BLaER1 treated with 17β-estradiol and CSF1 and Interleukin-3, amounts not matched to agents 10 nM and 100 nM (cell line): ENCODE measurements at regions not wholly inside any gene's neighbourhood (a gene's known extent, or its start where the extent isn't known, plus 50 kb on each side); places are given as distances from the start of the nearest gene placed in this dataset.
A peak's percentile ranks its signal among the peaks of the same experiment; 100 is the strongest.

Experiments
- H3K27ac ChIP-seq, 11 experiments: shearing (Covaris generic); formaldehyde crosslinking; 2 replicates each; pipeline ENCODE4 v1.8.1; 2022
- H3K27me3 ChIP-seq, 11 experiments: shearing (Covaris generic); formaldehyde crosslinking; 2 replicates each; pipeline ENCODE4 v1.8.1; 2022
- H3K36me3 ChIP-seq, 11 experiments: shearing (Covaris generic); formaldehyde crosslinking; 2 replicates each; pipeline ENCODE4 v1.8.1; 2022
- H3K4me1 ChIP-seq, 10 experiments: shearing (Covaris generic); formaldehyde crosslinking; 2 replicates each; pipeline ENCODE4 v1.8.1; 2022
- H3K4me2 ChIP-seq, 11 experiments: shearing (Covaris generic); formaldehyde crosslinking; 2 replicates each; pipeline ENCODE4 v1.8.1; 2022
- H3K4me3 ChIP-seq, 10 experiments: shearing (Covaris generic); formaldehyde crosslinking; 2 replicates each; pipeline ENCODE4 v1.8.1; 2022
- H3K9ac ChIP-seq, 11 experiments: shearing (Covaris generic); formaldehyde crosslinking; 2 replicates each; pipeline ENCODE4 v1.8.1; 2022
- H3K9me3 ChIP-seq, 11 experiments: shearing (Covaris generic); formaldehyde crosslinking; replicated peaks in 1 of 11; 2 replicates each; pipeline ENCODE4 v1.8.1; 2022
- H4K20me1 ChIP-seq, 11 experiments: shearing (Covaris generic); formaldehyde crosslinking; 2 replicates each; pipeline ENCODE4 v1.8.1; 2022
- Cebpa-rat ChIP-seq, 11 experiments: shearing (Covaris generic); IDR thresholded peaks; 2 replicates each; pipeline ENCODE4 v1.8.1; 2022

GRCh38 chr2:9123069-9123468 lies 83.5 kb upstream of the ASAP2 start:
- Histone ChIP-seq H3K36me3 (no peaks in the 10 kb centered on the region), H3K4me1 (peaks cover 0 to 12% (median 7%) of the 10 kb centered on the region in 10 experiments; a peak in 13 of 20 replicates), H3K9me3 (peaks cover 11 to 26% (median 17%) of the 10 kb centered on the region in 11 experiments; a peak in 20 of 22 replicates), H3K9ac (no peak overlapping the region), H3K4me3 (no peak overlapping the region), H3K4me2 (peak overlapping the region in 5 of 11 experiments; percentile 12 to 33 (median 16); a peak in 8 of 22 replicates), H4K20me1 (no peaks in the 10 kb centered on the region), H3K27me3 (no peaks in the 10 kb centered on the region), H3K27ac (no peak overlapping the region)
- no peak for TF ChIP-seq Cebpa-rat (IDR thresholded peaks at IDR 0.05)

GRCh38 chr2:9122367-9122766 lies 84.2 kb upstream of the ASAP2 start:
- Histone ChIP-seq H3K27me3 (no peaks in the 10 kb centered on the region), H3K36me3 (no peaks in the 10 kb centered on the region), H3K27ac (no peak overlapping the region), H4K20me1 (no peaks in the 10 kb centered on the region), H3K4me2 (peak overlapping the region in 5 of 11 experiments; percentile 12 to 33 (median 16); a peak in 6 of 22 replicates), H3K9me3 (peaks cover 11 to 25% (median 15%) of the 10 kb centered on the region in 11 experiments; a peak in 20 of 22 replicates), H3K4me3 (no peak overlapping the region), H3K9ac (no peak overlapping the region), H3K4me1 (peaks cover 0 to 12% (median 7%) of the 10 kb centered on the region in 10 experiments; a peak in 13 of 20 replicates)
- no peak for TF ChIP-seq Cebpa-rat (IDR thresholded peaks at IDR 0.05)

GRCh38 chr2:9118383-9118960 lies 88.1 kb upstream of the ASAP2 start:
- Histone ChIP-seq H3K9me3 (peaks cover 0 to 15% (median 0%) of the 10 kb centered on the region in 11 experiments; a peak in 4 of 22 replicates), H3K4me3 (no peak overlapping the region), H3K9ac (no peak overlapping the region), H3K4me2 (peak overlapping the region in 4 of 11 experiments; percentile 13 to 29 (median 17); a peak in 3 of 22 replicates), H3K4me1 (peaks cover 0 to 14% (median 9%) of the 10 kb centered on the region in 10 experiments; a peak in 15 of 20 replicates), H3K27ac (no peak overlapping the region), H3K27me3 (no peaks in the 10 kb centered on the region), H4K20me1 (no peaks in the 10 kb centered on the region), H3K36me3 (no peaks in the 10 kb centered on the region)
- no peak for TF ChIP-seq Cebpa-rat (IDR thresholded peaks at IDR 0.05)

GRCh38 chr2:9115229-9115628 lies 91.4 kb upstream of the ASAP2 start:
- Histone ChIP-seq H3K9ac (no peak overlapping the region), H3K4me3 (no peak overlapping the region), H3K4me2 (no peak overlapping the region), H3K27ac (no peak overlapping the region), H3K4me1 (peaks cover 0 to 25% (median 19%) of the 10 kb centered on the region in 10 experiments; a peak in 17 of 20 replicates), H3K36me3 (no peaks in the 10 kb centered on the region), H3K9me3 (0 out of 22 replicates have a peak, but pooled peaks cover 0 to 7% (median 0%) of the 10 kb centered on the region in 11 experiments), H3K27me3 (no peaks in the 10 kb centered on the region), H4K20me1 (no peaks in the 10 kb centered on the region)
- TF ChIP-seq Cebpa-rat (IDR thresholded peaks at IDR 0.05) = no peak

- H4K20me1 ChIP-seq = no peaks in the 10 kb centered on the region
- no peak overlapping the region for H3K9ac ChIP-seq
- no peaks in the 10 kb centered on the region for H3K27me3 ChIP-seq
- 0 out of 22 replicates have a peak, but pooled peaks cover 0 to 7% (median 0%) of the 10 kb centered on the region in 11 experiments for H3K9me3 ChIP-seq
- no peak overlapping the region for H3K27ac ChIP-seq
- no peak for TF ChIP-seq Cebpa-rat (IDR thresholded peaks at IDR 0.05)
- no peak overlapping the region for H3K4me2 ChIP-seq
- peaks cover 0 to 25% (median 20%) of the 10 kb centered on the region in 10 experiments; a peak in 17 of 20 replicates for H3K4me1 ChIP-seq
- no peak overlapping the region for H3K4me3 ChIP-seq
- no peaks in the 10 kb centered on the region for H3K36me3 ChIP-seq
Observed at GRCh38 chr2:9114458-9114857, 92.2 kb upstream of the ASAP2 start.

GRCh38 chr2:9113916-9114315 lies 92.7 kb upstream of the ASAP2 start:
- Histone ChIP-seq H3K27ac (no peak overlapping the region), H3K9ac (no peak overlapping the region), H3K4me1 (peaks cover 0 to 31% (median 22%) of the 10 kb centered on the region in 10 experiments; a peak in 17 of 20 replicates), H4K20me1 (no peaks in the 10 kb centered on the region), H3K4me3 (no peak overlapping the region), H3K27me3 (no peaks in the 10 kb centered on the region), H3K4me2 (peak overlapping the region in 4 of 11 experiments; percentile 18 to 62 (median 50); a peak in 4 of 22 replicates), H3K9me3 (0 out of 22 replicates have a peak, but pooled peaks cover 0 to 7% (median 0%) of the 10 kb centered on the region in 11 experiments), H3K36me3 (no peaks in the 10 kb centered on the region)
- no peak for TF ChIP-seq Cebpa-rat (IDR thresholded peaks at IDR 0.05)

- Histone ChIP-seq H3K4me1 (peaks cover 0 to 37% (median 23%) of the 10 kb centered on the region in 10 experiments; a peak in 14 of 20 replicates), H3K27ac (no peak overlapping the region), H3K36me3 (no peaks in the 10 kb centered on the region), H3K9me3 (0 out of 22 replicates have a peak, but pooled peaks cover 0 to 7% (median 0%) of the 10 kb centered on the region in 11 experiments), H3K4me3 (no peak overlapping the region), H3K9ac (no peak overlapping the region), H3K4me2 (peak overlapping the region in 6 of 11 experiments; percentile 4 to 63 (median 50); a peak in 8 of 22 replicates), H4K20me1 (no peaks in the 10 kb centered on the region), H3K27me3 (no peaks in the 10 kb centered on the region)
- no peak for TF ChIP-seq Cebpa-rat (IDR thresholded peaks at IDR 0.05)
Observed at GRCh38 chr2:9113262-9113661, 93.3 kb upstream of the ASAP2 start.

GRCh38 chr2:9112079-9112721 lies 94.4 kb upstream of the ASAP2 start:
- Histone ChIP-seq H3K4me2 (peak overlapping the region in 9 of 11 experiments; percentile 12 to 63 (median 36); a peak in 15 of 22 replicates), H3K4me1 (peaks cover 0 to 48% (median 33%) of the 10 kb centered on the region in 10 experiments; a peak in 15 of 20 replicates), H3K27me3 (no peaks in the 10 kb centered on the region), H3K27ac (no peak overlapping the region), H3K36me3 (no peaks in the 10 kb centered on the region), H4K20me1 (no peaks in the 10 kb centered on the region), H3K9ac (no peak overlapping the region), H3K9me3 (0 out of 22 replicates have a peak, but pooled peaks cover 0 to 7% (median 0%) of the 10 kb centered on the region in 11 experiments), H3K4me3 (no peak overlapping the region)
- TF ChIP-seq Cebpa-rat (IDR thresholded peaks at IDR 0.05) = no peak
